SU-DHL-6 (cell line): ENCODE measurements at regions not wholly inside any gene's neighbourhood (a gene's known extent, or its start where the extent isn't known, plus 50 kb on each side); places are given as distances from the start of the nearest gene placed in this dataset.

Source experiments
- H2AFZ ChIP-seq: fragments of 200-600 bp; sonication (generic); 2 replicates; pipeline ENCODE4 v1.6.1; 2014; ENCODE audit warnings: low read depth, mild to moderate bottlenecking, moderate library complexity, mixed read lengths, antibody characterized with exemption, low read length; ENCODE audit not compliant: severe bottlenecking
- H3F3A ChIP-seq: fragments of 200-600 bp; shearing (Covaris generic); 2 replicates; pipeline ENCODE4 v1.6.0; 2016; ENCODE audit warnings: antibody characterized with exemption, mild to moderate bottlenecking; ENCODE audit not compliant: insufficient read depth
- H3K27ac ChIP-seq: fragments of 200-600 bp; sonication (generic); 2 replicates; pipeline ENCODE4 v1.5.1; 2016; ENCODE audit warnings: low read depth, mild to moderate bottlenecking, low read length, moderate library complexity, mixed read lengths
- H3K27me3 ChIP-seq: fragments of 200-600 bp; sonication (generic), shearing (Covaris generic); 2 replicates; pipeline ENCODE4 v1.6.0; 2014; ENCODE audit warnings: mild to moderate bottlenecking, low read length
- H3K36me3 ChIP-seq: fragments of 200-600 bp; sonication (generic); 2 replicates; pipeline ENCODE4 v1.6.1; 2014; ENCODE audit warnings: mild to moderate bottlenecking, low read length, mixed read lengths
- H3K4me2 ChIP-seq: fragments of 300-600, 200-600 bp; shearing (Covaris generic), sonication (generic); 2 replicates; pipeline ENCODE4 v1.6.0; 2014; ENCODE audit warnings: low read length, low read depth, mild to moderate bottlenecking; ENCODE audit not compliant: poor library complexity, severe bottlenecking
- H3K4me3 ChIP-seq: fragments of 200-600 bp; sonication (generic); 2 replicates; pipeline ENCODE4 v1.5.1; 2014; ENCODE audit warnings: antibody characterized with exemption, low read length, mild to moderate bottlenecking, mixed read lengths; ENCODE audit not compliant: insufficient read depth, poor library complexity, severe bottlenecking
- H3K79me2 ChIP-seq: fragments of 200-600 bp; sonication (generic); 2 replicates; pipeline ENCODE4 v1.6.1; 2014; ENCODE audit warnings: mild to moderate bottlenecking, low read length, moderate library complexity; ENCODE audit not compliant: insufficient read depth
- H3K9ac ChIP-seq: fragments of 200-600 bp; sonication (generic); 2 replicates; pipeline ENCODE4 v1.7.0; 2014; ENCODE audit warnings: mild to moderate bottlenecking, low read length
- H3K9me2 ChIP-seq: fragments of 200-600 bp; sonication (generic); replicated peaks from 2 replicates; pipeline ENCODE4 v1.6.1; 2014; ENCODE audit warnings: low read length; ENCODE audit not compliant: insufficient read depth
- H3K9me3 ChIP-seq: fragments of 200-600 bp; sonication (generic); 2 replicates; pipeline ENCODE4 v1.6.1; 2014; ENCODE audit warnings: low read length, mixed read lengths; ENCODE audit not compliant: insufficient read depth
- H4K20me1 ChIP-seq: fragments of 200-600 bp; sonication (generic); 2 replicates; pipeline ENCODE4 v1.6.1; 2014; ENCODE audit warnings: low read depth, mild to moderate bottlenecking, antibody characterized with exemption, low read length, moderate library complexity, mixed read lengths
- EZH2phosphoT487 ChIP-seq: fragments of 200-600 bp; sonication (generic), shearing (Covaris generic); conservative IDR thresholded peaks from 2 replicates; pipeline ENCODE4 v1.6.1; 2018; ENCODE audit warnings: mild to moderate bottlenecking, antibody characterized with exemption, low read length, moderate library complexity, mixed read lengths
- TF ChIP-seq, protein P1 (sequence below): fragments of 200-600 bp; sonication (generic); IDR thresholded peaks from one replicate; pipeline ENCODE4 v1.5.1; 2017; ENCODE audit warnings: antibody characterized with exemption, mild to moderate bottlenecking, low read length, moderate library complexity; ENCODE audit not compliant: insufficient read depth, poor library complexity, severe bottlenecking

DNA sequence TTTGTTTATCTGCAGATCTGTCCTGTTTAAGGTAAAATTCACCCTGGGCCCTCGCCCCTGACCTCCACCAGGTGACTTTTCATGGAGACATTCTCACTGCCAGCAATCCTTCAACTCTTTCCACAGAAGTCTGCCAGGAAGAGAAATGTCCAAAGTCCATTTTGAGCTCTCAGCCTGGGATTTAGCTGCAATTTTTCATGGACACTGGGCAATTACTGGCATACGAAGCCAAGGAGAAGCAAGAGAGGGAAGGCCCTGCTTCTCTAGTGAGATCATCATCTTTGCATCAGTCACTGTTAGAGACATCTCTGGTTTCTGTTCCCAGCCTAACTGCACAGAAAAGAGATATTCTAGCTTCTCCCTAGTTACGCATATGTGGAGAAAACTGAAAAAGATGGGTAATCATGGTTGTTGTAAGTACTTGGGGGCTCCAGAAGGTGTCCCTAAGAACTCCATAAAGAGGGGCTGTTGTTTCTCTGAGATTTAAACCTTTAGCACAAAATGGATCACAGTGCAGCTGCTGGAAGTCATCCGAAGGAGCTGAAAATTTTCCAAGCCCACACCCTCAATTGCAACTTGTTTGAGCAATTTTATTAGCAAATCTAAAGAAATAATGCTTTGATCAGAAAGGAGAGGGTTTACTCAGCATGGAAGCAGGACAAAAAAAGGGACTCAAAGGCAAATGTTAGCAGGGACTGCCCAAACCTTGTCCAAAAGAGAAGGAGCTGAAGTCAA lies 168.9 kb downstream of the SNX10 start:
- H3K9me3 ChIP-seq = no peaks in the 10 kb centered on the region
- no peaks in the 10 kb centered on the region for H3K79me2 ChIP-seq
- H3K9ac ChIP-seq = no peak overlapping the region
- no peaks in the 10 kb centered on the region for H3K36me3 ChIP-seq
- H3K27ac ChIP-seq = no peak overlapping the region
- no peaks in the 10 kb centered on the region for H3K9me2 ChIP-seq
- no peak overlapping the region for H3K4me2 ChIP-seq
- no peaks in the 10 kb centered on the region for H3F3A ChIP-seq
- no peak overlapping the region for H3K4me3 ChIP-seq
- no peaks in the 10 kb centered on the region for H4K20me1 ChIP-seq
- TF ChIP-seq, protein P1, sequence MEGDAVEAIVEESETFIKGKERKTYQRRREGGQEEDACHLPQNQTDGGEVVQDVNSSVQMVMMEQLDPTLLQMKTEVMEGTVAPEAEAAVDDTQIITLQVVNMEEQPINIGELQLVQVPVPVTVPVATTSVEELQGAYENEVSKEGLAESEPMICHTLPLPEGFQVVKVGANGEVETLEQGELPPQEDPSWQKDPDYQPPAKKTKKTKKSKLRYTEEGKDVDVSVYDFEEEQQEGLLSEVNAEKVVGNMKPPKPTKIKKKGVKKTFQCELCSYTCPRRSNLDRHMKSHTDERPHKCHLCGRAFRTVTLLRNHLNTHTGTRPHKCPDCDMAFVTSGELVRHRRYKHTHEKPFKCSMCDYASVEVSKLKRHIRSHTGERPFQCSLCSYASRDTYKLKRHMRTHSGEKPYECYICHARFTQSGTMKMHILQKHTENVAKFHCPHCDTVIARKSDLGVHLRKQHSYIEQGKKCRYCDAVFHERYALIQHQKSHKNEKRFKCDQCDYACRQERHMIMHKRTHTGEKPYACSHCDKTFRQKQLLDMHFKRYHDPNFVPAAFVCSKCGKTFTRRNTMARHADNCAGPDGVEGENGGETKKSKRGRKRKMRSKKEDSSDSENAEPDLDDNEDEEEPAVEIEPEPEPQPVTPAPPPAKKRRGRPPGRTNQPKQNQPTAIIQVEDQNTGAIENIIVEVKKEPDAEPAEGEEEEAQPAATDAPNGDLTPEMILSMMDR = no peak
- no peak for TF ChIP-seq EZH2phosphoT487
- no peaks in the 10 kb centered on the region for H3K27me3 ChIP-seq
- no peak overlapping the region for H2AFZ ChIP-seq

DNA sequence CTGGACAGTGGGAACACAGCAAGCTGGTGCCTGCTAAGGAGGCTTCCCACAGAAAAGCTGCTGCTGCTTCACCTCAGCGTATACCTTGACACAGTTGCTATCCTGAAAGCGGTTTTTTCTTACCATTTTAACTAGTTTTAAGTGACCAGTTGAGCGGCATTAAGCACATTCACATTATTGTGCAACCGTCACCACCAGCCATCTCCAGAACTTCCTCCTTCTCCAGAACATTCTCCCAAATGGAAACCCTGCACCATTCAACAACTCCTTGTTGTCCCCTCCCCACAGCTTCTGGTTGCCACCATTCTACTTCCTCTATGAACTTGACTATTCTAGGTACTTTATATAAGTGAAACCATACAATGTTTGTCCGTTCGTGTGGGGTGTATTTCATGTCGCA lies 169.9 kb downstream of the SNX10 start:
- H3F3A ChIP-seq = no peaks in the 10 kb centered on the region
- H3K27me3 ChIP-seq = no peaks in the 10 kb centered on the region
- no peaks in the 10 kb centered on the region for H3K36me3 ChIP-seq
- H4K20me1 ChIP-seq = no peaks in the 10 kb centered on the region
- no peak overlapping the region for H3K9ac ChIP-seq
- H3K9me2 ChIP-seq = no peaks in the 10 kb centered on the region
- no peak overlapping the region for H2AFZ ChIP-seq
- H3K79me2 ChIP-seq = no peaks in the 10 kb centered on the region
- TF ChIP-seq EZH2phosphoT487 = no peak
- no peak overlapping the region for H3K4me3 ChIP-seq
- H3K27ac ChIP-seq = no peak overlapping the region
- H3K9me3 ChIP-seq = no peaks in the 10 kb centered on the region
- no peak overlapping the region for H3K4me2 ChIP-seq

DNA sequence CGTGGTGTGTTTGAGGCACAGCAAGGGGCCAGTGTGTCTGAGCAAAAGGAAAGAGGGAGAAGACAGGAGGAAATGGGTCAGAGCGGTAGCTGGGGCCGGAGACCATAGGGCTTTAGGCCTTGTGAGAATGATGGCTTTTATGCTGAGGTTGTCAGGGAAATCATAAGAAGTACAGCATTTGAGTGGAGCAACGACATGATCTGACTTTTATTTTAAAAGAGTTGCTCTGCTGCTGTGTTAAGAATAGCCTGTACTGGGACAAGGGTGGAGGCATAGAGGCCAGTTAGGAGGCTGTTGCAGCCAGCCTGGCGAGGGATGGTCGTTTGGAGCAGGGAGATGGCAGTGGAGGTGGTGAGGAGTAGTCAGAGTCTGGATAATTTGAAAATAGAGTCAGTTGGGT lies 174.3 kb downstream of the SNX10 start:
- H3F3A ChIP-seq = no peaks in the 10 kb centered on the region
- no peak overlapping the region for H3K4me3 ChIP-seq
- H3K9me2 ChIP-seq = no peaks in the 10 kb centered on the region
- H3K9me3 ChIP-seq = no peaks in the 10 kb centered on the region
- no peaks in the 10 kb centered on the region for H3K79me2 ChIP-seq
- H4K20me1 ChIP-seq = no peaks in the 10 kb centered on the region
- no peak for TF ChIP-seq EZH2phosphoT487
- TF ChIP-seq, protein P1 = no peak
- H3K9ac ChIP-seq = no peak overlapping the region
- H3K27ac ChIP-seq = no peak overlapping the region
- H3K36me3 ChIP-seq = no peaks in the 10 kb centered on the region
- no peak overlapping the region for H3K4me2 ChIP-seq
- no peaks in the 10 kb centered on the region for H3K27me3 ChIP-seq
- H2AFZ ChIP-seq = no peak overlapping the region

DNA sequence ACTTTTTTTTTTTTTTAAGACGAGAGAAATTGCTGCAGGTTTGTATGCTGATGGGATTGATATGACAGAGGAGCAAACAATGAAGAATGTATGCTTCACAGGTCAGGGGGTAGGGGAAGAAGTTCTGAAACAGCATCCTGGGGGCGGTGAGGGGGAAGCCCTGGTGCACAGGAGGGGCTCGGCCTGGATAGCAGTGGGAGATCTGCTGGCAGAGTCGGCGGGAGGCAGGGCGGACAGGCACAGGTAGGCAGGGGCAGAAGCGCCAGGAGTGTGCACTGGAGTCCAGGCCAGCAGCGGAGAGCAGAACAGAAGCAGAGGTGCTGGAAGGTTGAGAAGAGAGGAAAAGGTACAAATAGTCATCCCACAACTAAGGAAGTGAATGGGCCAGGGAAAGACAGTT lies 175.4 kb downstream of the SNX10 start:
- Histone ChIP-seq H3K27ac (no peak overlapping the region), H3K9me2 (no peaks in the 10 kb centered on the region), H3K4me3 (no peak overlapping the region), H3K27me3 (no peaks in the 10 kb centered on the region), H3K9me3 (no peaks in the 10 kb centered on the region), H2AFZ (no peak overlapping the region), H3K79me2 (no peaks in the 10 kb centered on the region), H3K4me2 (no peak overlapping the region), H3F3A (no peaks in the 10 kb centered on the region), H3K36me3 (no peaks in the 10 kb centered on the region), H4K20me1 (no peaks in the 10 kb centered on the region), H3K9ac (no peak overlapping the region)
- TF ChIP-seq, protein P1 = no peak
- no peak for TF ChIP-seq EZH2phosphoT487
